IPS-NIHi11 (cell line): ENCODE measurements at regions not wholly inside any gene's neighbourhood (a gene's known extent, or its start where the extent isn't known, plus 50 kb on each side); places are given as distances from the start of the nearest gene placed in this dataset.
A peak's percentile ranks its signal among the peaks of the same experiment; 100 is the strongest.

Experiments
- DNase-seq: peaks from one replicate; pipeline ENCODE4 v3.0.0; 2012; ENCODE audit warnings: mixed read lengths, low spot score

GRCh38 chr1:31127266-31127665 lies 61.7 kb upstream of the PUM1 start:
- no peak for DNase-seq

GRCh38 chr1:31122741-31123140 lies 57.2 kb upstream of the PUM1 start:
- no peak for DNase-seq

- DNase-seq: peak; percentile 31
Observed at GRCh38 chr1:31122101-31122735, 56.7 kb upstream of the PUM1 start.

- DNase-seq: no peak
Observed at GRCh38 chr1:31120783-31121180, 55.3 kb upstream of the PUM1 start.

GRCh38 chr1:31116022-31116421 lies 50.5 kb upstream of the PUM1 start:
- no peak for DNase-seq
